Ishikawa (cell line): ENCODE measurements at regions not wholly inside any gene's neighbourhood (a gene's known extent, or its start where the extent isn't known, plus 50 kb on each side); places are given as distances from the start of the nearest gene placed in this dataset.

ENCODE experiments used
- CEBPB ChIP-seq: IDR thresholded peaks from 2 replicates; pipeline ENCODE4 v1.6.1; 2012
- CREB1 ChIP-seq: IDR thresholded peaks from 2 replicates; pipeline ENCODE4 v1.6.1; 2012; ENCODE audit warnings: low read depth
- EGR1 ChIP-seq: IDR thresholded peaks from 2 replicates; pipeline ENCODE4 v1.6.1; 2012
- EP300 ChIP-seq: IDR thresholded peaks from 2 replicates; pipeline ENCODE4 v1.6.1; 2012; ENCODE audit warnings: borderline replicate concordance
- FOXM1 ChIP-seq: IDR thresholded peaks from 2 replicates; pipeline ENCODE4 v1.6.1; 2012; ENCODE audit warnings: low read depth, borderline replicate concordance
- RAD21 ChIP-seq: IDR thresholded peaks from 2 replicates; pipeline ENCODE4 v1.6.1; 2012; ENCODE audit warnings: low read depth
- TAF1 ChIP-seq: IDR thresholded peaks from 2 replicates; pipeline ENCODE4 v1.6.1; 2012; ENCODE audit warnings: low read depth, mild to moderate bottlenecking
- TEAD4 ChIP-seq: IDR thresholded peaks from 2 replicates; pipeline ENCODE4 v1.6.1; 2012
- YY1 ChIP-seq: IDR thresholded peaks from 2 replicates; pipeline ENCODE4 v1.6.1; 2012; ENCODE audit warnings: low read depth
- TF ChIP-seq, protein P1 (sequence below): IDR thresholded peaks from 2 replicates; pipeline ENCODE4 v1.6.1; 2012; ENCODE audit warnings: low read depth, mild to moderate bottlenecking

DNA sequence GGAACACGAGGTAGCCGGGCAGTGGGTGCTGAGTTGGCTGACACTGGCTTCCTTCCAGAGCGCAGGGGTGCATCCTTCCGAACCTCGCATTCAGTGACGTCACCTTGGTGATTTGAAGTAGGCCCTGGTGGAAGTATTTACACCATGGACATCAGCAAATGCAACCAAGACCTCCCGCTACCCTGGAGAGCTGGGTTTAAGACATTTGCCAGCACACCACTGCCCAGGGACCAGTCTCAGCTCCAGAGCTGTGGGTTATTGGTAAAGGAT lies 106.4 kb upstream of the GPR26 start:
- TF ChIP-seq EP300, result no peak
- TF ChIP-seq TAF1, result no peak
- no peak for TF ChIP-seq TEAD4
- no peak for TF ChIP-seq FOXM1
- TF ChIP-seq CEBPB, result no peak
- no peak for TF ChIP-seq EGR1
- no peak for TF ChIP-seq CREB1
- TF ChIP-seq, protein P1, sequence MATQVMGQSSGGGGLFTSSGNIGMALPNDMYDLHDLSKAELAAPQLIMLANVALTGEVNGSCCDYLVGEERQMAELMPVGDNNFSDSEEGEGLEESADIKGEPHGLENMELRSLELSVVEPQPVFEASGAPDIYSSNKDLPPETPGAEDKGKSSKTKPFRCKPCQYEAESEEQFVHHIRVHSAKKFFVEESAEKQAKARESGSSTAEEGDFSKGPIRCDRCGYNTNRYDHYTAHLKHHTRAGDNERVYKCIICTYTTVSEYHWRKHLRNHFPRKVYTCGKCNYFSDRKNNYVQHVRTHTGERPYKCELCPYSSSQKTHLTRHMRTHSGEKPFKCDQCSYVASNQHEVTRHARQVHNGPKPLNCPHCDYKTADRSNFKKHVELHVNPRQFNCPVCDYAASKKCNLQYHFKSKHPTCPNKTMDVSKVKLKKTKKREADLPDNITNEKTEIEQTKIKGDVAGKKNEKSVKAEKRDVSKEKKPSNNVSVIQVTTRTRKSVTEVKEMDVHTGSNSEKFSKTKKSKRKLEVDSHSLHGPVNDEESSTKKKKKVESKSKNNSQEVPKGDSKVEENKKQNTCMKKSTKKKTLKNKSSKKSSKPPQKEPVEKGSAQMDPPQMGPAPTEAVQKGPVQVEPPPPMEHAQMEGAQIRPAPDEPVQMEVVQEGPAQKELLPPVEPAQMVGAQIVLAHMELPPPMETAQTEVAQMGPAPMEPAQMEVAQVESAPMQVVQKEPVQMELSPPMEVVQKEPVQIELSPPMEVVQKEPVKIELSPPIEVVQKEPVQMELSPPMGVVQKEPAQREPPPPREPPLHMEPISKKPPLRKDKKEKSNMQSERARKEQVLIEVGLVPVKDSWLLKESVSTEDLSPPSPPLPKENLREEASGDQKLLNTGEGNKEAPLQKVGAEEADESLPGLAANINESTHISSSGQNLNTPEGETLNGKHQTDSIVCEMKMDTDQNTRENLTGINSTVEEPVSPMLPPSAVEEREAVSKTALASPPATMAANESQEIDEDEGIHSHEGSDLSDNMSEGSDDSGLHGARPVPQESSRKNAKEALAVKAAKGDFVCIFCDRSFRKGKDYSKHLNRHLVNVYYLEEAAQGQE, result no peak
- TF ChIP-seq YY1, result no peak
- no peak for TF ChIP-seq RAD21
